Colonic mucosa (tissue), 4 donors: ENCODE measurements at regions not wholly inside any gene's neighbourhood (a gene's known extent, or its start where the extent isn't known, plus 50 kb on each side); places are given as distances from the start of the nearest gene placed in this dataset.

ENCODE experiments used
- DNase-seq: peaks from one replicate; pipeline ENCODE4 v3.0.0-alpha.2; 2020
- H3K27ac ChIP-seq: fragments of 200-600 bp; one replicate; pipeline ENCODE4 v1.8.0; 2021
- H3K27me3 ChIP-seq: fragments of 200-600 bp; one replicate; pipeline ENCODE4 v1.8.0; 2021
- H3K36me3 ChIP-seq: fragments of 200-600 bp; one replicate; pipeline ENCODE4 v1.8.0; 2021
- H3K4me1 ChIP-seq: fragments of 200-600 bp; one replicate; pipeline ENCODE4 v1.8.0; 2021; ENCODE audit warnings: mild to moderate bottlenecking
- H3K4me3 ChIP-seq: fragments of 200-600 bp; one replicate; pipeline ENCODE4 v1.8.0; 2021
- H3K9ac ChIP-seq, 2 donors: one replicate each; pipeline ENCODE4 v1.7.0; 2013; ENCODE audit warnings: control low read depth in 2 of 2, low read depth in 2 of 2, low read length in 2 of 2
- H3K9me3 ChIP-seq: fragments of 200-600 bp; one replicate; pipeline ENCODE4 v1.8.0; 2021
- CTCF ChIP-seq: fragments of 200-600 bp; IDR thresholded peaks from one replicate; pipeline ENCODE4 v1.8.0; 2022; ENCODE audit warnings: antibody characterized with exemption, mild to moderate bottlenecking
- intact Hi-C: fragments of 100-400 bp; cut with DNase I; formaldehyde crosslinking; loops from one replicate; pipeline ENCODE4 v1.14.1; 2022
- donor health status: healthy.
- donor health status: DM: no; HTN: no; CAD: no.
- donor health status: DM: no; HTN: no; CAD: no.

DNA sequence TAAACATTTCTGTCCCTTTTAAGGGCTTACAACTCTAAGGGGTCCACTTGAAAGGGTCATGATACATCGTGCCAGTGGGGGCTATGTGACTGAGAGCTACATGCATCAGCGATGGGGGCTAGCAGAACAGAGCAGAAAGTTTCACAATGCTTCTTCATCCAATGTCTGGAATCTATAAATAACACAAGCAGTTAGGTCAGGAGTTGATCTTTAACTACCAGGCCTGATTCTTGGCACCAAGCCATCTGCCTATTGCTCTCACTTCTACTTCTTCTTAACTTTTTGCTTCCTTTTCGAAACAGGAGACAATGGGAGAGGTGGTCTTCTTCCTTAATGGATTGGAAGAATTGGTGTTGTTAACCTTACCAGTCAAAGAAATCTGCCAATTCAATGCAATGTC lies 410.0 kb downstream of the TGFB2 start:
- intact Hi-C loops, result no loop called here
- DNase-seq, result no peak
- H3K9me3 ChIP-seq, result no peaks in the 10 kb centered on the region
- no peak overlapping the region for H3K27ac ChIP-seq
- no peaks in the 10 kb centered on the region for H3K4me1 ChIP-seq
- H3K9ac ChIP-seq, result no peak overlapping the region
- H3K36me3 ChIP-seq, result no peaks in the 10 kb centered on the region
- no peak for TF ChIP-seq CTCF
- no peak overlapping the region for H3K4me3 ChIP-seq
- H3K27me3 ChIP-seq, result no peaks in the 10 kb centered on the region

- intact Hi-C loops, result no loop called here
- Histone ChIP-seq H3K27me3 (no peaks in the 10 kb centered on the region), H3K4me3 (no peak overlapping the region), H3K9ac (no peak overlapping the region), H3K36me3 (no peaks in the 10 kb centered on the region), H3K27ac (no peak overlapping the region), H3K4me1 (no peaks in the 10 kb centered on the region), H3K9me3 (no peaks in the 10 kb centered on the region)
- no peak for TF ChIP-seq CTCF
- DNase-seq, result no peak
Observed at GRCh38 chr1:218759795-218760194, 413.9 kb upstream of the LYPLAL1 start.

DNA sequence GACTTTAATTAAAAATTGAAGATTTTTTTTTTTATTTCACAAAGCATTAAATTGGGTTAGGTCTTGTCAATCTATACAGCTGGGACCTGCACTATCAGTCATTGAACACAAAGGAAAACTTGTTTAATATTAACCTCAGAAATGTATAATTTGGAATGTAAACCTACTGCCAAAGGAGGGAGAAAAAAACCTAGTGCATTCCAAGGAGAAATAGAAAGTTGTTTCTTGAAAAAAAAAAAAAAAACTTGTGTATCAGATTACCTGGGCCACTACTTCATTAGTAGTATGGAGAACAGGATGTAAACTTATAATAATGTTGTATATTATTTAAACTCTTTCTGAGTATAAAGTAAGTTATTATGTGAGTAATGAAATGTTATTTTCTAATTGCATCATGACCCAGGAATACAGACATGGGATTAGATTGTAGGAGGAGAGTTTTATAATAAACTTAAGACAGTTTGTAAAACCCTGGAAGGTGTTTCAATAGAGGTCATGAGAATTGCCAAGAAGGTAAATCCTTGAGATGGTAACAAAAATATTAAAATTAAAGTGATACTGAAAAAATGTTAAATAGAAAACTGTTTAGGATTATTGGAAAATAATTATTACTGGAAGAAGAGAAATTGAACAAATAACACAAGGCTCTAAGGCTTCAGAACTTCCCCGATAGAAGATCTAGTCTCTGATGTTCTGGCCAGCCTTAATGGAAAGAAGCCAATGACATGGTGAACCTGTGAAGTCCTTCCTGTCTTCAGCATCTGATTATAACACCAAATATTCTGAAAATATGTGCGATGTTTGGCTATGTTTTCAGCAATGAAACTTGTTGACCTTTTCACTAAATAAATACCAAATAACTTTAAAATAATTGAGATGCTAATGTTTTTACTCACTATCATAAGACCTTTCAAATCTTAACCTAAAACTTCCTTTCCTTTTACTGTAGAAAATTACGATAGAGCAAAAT lies 412.8 kb upstream of the LYPLAL1 start:
- Histone ChIP-seq H3K27ac (no peak overlapping the region), H3K4me3 (no peak overlapping the region), H3K4me1 (no peaks in the 10 kb centered on the region), H3K27me3 (no peaks in the 10 kb centered on the region), H3K9me3 (no peaks in the 10 kb centered on the region), H3K36me3 (no peaks in the 10 kb centered on the region), H3K9ac (no peak overlapping the region)
- intact Hi-C loops, result no loop called here
- no peak for DNase-seq
- TF ChIP-seq CTCF, result no peak

- no peak for TF ChIP-seq CTCF
- DNase-seq, result no peak
- H3K27me3 ChIP-seq, result no peaks in the 10 kb centered on the region
- no peaks in the 10 kb centered on the region for H3K4me1 ChIP-seq
- no peaks in the 10 kb centered on the region for H3K9me3 ChIP-seq
- H3K36me3 ChIP-seq, result no peaks in the 10 kb centered on the region
- no peak overlapping the region for H3K4me3 ChIP-seq
- no peak overlapping the region for H3K9ac ChIP-seq
- H3K27ac ChIP-seq, result no peak overlapping the region
- intact Hi-C loops, result no loop called here
Observed at GRCh38 chr1:218763538-218763937, 410.1 kb upstream of the LYPLAL1 start.

DNA sequence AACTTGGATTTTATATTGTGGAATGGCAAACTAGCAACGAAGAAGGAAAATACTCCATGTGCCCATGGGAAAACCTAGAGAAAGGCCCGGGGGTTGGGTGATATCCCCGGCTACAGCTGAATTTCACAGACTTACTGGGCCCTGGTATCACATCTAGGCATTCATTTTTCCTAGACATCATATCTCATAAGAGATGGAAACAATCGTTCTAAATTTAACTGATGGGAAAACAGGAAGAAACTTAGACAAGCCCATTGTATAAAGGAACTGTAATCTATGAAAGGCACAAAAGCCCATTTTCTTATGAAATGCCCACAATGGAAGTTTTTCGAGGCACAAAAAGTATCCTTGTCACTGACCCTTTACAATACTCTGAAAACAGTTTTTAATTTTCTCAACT lies 407.9 kb upstream of the LYPLAL1 start:
- Histone ChIP-seq H3K27me3 (no peaks in the 10 kb centered on the region), H3K36me3 (no peaks in the 10 kb centered on the region), H3K4me3 (no peak overlapping the region), H3K4me1 (no peaks in the 10 kb centered on the region), H3K9me3 (no peaks in the 10 kb centered on the region), H3K27ac (no peak overlapping the region), H3K9ac (no peak overlapping the region)
- DNase-seq, result no peak
- intact Hi-C loops, result no loop called here
- no peak for TF ChIP-seq CTCF
